Fibroblast of upper back skin (primary cell): ENCODE measurements at regions not wholly inside any gene's neighbourhood (a gene's known extent, or its start where the extent isn't known, plus 50 kb on each side); places are given as distances from the start of the nearest gene placed in this dataset.

Experiments used
- DNase-seq: peaks from one replicate; pipeline ENCODE4 v3.0.0-alpha.2; 2013

DNA sequence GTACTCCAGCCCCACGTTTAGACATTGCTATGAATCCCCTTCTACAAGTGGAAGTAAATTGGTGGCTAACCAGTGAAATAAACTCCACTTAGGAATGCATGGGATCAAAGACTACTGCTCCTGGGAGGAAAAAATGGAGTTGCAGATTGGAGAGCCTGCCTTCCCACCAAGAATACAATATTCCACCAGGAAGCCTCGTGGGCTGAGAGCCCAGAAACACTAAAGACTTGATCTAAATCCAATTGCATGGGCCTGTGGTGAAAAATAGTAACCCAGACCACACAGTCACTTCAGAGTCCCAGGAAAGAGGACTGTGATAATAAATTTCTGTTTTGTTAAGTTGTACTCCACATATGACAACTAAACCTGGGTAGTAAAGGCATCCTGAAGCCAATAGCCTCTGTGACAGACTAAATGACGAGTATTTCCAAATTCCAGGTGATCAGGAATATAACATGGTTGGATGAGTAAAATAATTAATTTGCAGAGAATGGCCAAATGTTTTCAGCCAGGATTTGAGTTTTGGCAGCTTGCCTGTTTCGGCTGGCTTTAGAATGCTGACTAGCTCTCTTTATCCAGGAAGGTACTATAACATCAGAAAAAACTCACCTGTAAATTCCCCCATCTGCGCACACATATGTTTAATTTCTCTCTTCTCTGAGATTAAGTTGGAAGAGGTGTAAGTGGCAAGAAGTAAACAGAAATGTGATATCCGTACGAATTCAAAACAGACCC is 480.3 kb downstream of the LIG4 start:
- DNase-seq, result peak; percentile 49

DNA sequence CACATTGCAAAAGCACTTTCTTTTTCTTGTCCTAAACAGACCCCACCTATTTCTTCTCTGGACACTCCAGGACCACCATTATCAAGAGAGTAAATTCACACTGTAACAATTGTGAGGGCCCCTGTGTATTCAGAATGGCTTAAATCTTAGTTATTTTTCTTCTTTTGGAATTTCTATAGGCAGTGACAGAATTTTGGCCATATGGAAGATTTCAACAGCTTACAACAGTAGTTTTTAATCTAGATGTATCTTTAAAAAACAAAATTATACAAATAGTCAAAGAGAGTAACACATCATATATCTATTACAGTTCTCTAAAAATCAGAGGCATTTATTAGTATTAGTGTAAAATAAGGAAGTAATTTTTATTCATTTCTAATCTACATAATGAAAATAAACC is 482.1 kb downstream of the LIG4 start:
- DNase-seq, result no peak

DNA sequence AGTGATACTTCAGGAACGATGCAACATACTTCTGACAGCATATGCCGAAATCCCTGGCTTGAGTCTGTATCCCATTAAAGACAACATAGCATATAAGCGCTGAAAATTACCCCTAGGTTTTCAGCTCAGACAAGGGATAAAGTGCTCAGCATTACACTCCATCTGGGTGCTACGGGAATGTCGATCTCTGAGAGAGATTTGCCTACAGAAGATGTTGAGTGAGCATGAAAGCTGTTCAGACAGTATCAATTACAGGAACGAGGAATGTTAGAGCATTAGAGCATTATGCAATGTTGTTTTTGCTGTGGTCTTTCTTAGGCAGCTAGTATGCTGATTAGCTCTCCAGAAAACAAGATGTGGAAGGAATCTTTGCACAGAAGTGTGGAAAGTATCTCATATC is 484.5 kb downstream of the LIG4 start:
- DNase-seq, result peak; percentile 25

DNA sequence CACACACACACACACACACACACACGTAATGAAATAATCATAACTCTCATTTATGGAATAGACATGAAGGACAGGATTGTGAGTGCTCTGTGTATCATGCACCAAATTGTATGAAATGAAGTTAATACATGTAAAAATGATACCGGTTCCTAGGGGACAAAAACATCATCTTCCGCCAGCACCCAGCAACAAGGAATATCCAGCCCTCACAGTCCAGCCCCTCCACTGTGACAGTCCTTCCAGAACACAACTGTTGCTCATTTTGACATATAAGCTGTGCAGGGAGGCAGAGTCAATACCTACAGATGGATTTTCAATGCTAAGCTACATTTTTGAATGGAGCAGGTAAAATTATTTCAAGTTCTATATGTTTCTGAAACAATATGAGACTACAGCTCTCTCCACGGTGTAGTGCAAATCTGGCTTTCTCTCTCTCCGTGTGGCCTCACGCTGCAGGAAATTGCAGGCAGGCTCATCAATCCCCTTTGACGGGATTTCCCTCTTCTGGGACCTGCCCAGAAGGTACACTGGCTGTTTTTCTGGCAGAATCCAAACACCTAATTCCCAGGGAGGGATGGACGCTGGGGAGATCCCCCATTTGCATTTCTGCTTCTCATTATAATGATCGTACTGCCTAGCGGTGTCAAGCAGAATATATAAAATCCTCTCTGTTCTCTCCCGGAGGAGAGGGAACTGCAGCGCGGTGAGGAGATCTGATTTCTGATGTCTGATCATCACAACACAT is 494.0 kb downstream of the LIG4 start:
- no peak for DNase-seq

DNA sequence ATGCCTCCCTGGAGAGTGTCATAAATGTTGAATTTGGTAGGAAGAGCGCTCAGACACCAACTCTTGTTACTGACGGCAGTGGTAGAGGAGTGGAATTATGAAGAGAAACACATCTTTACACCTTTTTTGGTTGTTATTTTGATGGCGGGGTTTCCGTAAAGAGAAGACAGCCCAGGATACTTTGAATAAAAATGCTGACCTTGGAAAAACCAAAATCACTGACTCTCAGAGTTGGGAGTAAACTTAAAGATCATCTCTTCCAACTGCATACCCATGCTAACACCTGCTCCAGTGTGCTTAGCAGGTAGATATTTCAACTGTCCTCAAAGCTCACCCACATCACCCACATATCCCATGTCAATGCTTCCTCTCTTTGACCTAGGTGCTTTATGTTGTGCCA is 498.6 kb downstream of the LIG4 start:
- no peak for DNase-seq

DNA sequence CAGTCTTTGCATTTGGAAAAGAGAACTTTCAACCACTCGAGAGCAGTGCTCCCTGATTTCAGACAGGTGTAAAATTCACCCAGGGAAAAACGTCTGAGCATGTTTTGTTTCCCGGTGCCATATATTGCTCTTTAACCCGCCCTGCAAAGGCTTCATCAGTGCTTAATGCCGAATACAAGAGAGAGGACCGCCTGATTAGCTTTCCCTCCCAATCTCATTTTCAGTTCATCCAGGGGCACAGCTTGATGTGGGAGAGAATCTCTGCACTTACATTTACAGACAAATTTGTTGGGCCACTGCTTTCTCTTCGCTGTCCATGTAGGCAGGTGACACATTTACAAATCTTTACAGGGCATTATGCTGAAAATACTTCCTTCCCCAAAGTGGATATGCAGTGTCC is 499.1 kb downstream of the LIG4 start:
- no peak for DNase-seq

DNA sequence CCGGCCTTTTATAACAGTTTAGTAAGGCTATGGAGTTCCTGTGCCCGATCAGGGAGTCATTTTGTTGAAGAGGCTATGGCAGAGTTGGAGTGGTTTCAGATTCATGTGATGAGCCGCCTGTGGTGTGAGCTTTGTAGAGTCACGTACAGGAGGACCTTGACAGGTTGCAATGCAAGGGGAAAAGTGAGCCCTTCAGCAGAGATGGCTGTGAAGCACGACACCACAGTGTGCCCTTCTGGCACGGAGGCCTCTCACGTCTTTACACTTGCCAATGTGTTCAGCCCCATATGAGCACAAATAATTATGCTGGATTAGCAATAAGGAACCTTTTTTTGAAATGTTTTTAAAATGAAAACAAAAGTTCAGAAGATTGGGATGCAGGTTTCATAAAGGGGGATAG is 499.8 kb downstream of the LIG4 start:
- DNase-seq, result no peak

DNA sequence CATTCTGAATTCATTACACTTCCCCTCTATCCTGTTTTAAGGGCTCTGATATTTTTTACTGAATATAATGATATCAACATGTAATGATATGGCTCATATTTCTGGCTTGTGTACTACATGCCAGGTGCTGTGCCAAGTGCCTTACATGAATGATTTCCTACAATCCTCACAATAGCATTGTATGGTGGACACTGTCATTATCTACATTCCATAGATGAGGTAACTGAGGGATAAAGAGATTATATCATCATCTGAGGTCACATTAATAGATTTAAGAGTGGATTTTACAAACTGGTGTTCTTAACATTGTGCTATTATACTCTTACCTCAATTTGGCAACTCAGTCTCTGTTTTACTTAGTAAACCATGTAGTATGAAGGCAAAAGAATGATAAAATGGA is 502.0 kb downstream of the LIG4 start:
- DNase-seq, result peak; percentile 3

DNA sequence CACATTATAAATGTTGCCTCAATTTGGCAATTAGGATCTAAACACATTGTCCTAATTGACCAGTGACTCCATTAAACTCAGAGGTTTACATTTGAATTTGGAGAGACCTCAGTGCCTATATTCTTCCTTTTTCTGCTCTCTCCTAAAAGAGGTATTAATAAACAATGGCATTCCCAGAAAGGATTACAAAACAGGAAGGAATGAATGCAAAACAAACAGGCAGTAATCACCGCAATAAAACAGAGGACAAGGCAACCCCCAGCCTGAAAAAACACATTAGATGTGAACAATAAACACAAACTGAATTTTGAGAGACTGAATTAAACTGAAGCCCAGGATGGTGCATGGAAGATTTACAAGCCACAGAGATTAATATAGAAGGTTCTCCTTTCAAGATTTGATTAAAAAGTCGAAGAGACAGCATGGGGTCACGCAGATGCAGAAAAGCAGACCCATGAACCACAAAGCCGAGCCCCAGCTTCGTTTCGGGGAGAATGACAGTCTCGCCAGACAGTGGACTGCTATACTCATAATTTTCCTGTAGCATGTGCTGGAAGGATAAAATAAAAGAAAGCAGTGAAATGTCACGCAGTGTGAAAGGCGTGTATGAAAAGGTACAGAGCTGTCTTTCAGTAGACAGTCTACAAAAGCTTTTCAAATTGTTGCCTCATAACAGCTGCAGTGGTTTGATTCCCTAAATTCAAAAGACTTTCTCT is 503.0 kb downstream of the LIG4 start:
- DNase-seq, result no peak

DNA sequence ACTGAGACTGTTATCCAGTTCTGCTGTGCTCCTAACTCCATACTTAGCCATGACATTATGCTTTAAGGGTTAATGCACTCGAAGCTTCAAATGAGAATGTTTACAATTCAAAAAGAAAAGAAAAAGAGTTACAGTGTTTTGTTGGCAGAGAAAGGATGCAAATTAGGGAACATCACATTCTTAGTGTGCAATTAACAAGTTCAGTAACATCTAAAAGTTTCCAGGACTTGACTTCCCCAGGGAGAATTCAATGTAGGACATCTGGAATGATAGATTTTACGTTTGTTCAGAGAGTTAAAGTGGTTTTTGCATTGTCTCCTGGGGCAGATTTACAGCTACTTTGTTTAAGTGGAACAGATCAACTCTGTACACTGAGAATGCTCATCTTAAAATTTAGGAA is 525.2 kb downstream of the LIG4 start:
- no peak for DNase-seq

DNA sequence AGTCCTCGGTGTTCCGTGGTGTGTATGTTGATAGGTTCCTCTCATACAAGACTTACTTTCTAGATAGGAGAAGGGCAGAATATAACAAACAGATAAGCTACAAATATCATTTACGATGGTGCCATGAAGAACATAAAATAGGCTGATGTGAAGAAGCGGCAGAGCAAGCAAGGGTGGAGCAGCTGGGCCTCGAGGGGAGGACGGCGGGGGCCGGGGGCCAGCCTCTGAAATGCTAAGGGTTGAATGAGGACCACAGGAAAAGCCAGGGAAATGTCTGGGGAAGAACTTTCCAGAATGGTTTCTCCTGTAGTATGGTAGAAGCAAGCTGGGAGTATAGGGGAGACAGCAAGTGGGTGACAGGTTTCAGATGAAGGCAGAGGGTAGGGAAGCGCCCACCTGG is 529.5 kb downstream of the LIG4 start:
- no peak for DNase-seq

DNA sequence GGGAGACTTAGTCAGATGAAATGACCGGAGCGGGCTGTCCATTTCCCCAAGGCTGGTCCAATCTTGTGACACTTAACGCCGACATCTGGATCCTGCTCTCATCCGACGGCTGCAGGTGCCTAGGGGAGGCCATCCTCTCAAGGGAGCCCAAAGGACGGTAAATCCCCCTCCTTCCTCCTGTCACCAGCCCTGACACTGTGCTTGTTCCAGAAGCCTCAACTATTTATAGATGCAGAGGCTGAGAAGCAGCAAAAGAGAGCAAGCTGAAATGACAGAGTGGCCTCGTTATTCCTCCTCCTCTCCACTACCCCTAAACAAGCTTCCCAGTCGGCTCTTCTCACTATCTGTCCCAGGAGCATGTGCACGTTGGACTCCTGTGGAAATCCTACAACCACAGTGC is 533.7 kb downstream of the LIG4 start:
- DNase-seq, result no peak

DNA sequence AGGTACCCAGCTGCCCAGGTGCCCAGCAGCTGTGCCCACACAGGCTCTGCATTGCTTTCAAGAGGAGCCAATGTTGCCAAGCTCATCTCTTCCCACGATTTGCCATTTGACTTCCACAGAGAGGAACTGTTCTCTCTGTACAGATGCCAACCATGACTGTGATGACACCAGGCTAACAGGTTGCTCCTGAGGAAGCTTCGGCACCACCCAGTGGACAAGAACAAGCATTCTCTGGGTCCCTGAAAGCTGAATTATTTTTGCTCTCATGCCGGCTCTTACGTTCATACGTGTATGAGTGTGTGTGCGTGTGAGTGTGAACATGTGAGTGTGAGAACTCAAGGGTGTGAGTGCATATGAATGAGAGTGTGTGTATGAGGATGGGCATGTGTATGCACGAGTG is 535.2 kb downstream of the LIG4 start:
- no peak for DNase-seq

DNA sequence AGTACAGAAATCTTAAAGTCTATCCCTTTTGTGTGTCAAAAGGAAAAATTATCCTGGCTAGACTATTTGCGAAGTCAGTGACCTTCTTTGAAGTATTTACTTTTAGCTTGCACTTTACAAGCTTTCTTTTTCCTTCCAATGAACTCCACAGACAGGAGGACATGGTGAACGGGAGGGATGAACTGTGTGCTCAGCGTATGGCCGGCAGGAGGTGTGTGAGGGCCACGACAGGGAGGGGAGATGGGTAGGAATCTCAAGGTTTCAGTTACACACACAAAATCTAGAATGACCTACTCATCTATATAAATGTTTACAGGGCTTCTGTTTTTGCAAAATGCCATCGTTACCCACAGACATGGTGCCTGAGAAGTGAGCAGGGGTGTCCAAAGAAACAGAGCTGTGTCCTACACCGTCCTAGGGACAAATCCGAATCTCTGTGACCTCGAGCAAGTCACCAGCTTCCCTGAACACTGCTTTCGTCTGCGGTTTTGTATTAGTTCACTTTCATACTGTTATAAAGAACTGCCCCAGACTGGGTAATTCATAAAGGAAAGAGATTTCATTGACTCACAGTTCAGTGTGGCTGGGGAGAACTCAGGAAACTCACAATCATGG is 537.2 kb downstream of the LIG4 start:
- peak; percentile 11 for DNase-seq

DNA sequence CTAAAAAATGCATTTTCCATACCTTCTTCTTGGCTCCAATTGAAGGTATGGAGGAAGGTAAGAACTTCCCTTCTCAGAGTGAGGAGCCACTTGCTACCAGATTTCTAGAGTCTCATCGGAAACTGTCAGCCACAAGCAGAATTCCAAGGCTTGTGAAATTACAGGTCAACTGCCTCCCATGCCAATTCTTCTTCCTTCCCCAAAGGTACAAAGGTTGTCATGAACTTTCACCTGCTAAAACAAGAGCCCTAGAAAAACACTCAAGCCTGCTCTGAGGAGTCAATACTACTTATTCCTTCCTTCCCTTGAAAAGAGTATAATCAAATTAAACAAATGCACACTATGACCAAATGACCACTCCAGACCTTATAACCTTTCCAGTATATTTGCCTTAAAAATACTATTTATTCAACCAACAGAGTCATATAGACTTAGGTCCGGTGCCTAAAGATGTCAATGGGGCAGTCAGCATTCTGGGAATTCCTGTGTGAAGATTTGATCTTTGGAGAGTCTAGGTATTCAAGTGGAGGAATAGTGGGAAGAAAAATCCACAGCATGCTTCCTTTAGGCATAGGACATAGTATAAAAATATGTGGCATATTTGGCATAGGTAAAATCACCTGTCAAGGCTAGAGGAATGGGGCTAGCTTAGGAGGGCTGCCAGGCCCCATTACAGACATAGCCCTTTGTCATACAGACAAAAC is 539.3 kb downstream of the LIG4 start:
- no peak for DNase-seq

DNA sequence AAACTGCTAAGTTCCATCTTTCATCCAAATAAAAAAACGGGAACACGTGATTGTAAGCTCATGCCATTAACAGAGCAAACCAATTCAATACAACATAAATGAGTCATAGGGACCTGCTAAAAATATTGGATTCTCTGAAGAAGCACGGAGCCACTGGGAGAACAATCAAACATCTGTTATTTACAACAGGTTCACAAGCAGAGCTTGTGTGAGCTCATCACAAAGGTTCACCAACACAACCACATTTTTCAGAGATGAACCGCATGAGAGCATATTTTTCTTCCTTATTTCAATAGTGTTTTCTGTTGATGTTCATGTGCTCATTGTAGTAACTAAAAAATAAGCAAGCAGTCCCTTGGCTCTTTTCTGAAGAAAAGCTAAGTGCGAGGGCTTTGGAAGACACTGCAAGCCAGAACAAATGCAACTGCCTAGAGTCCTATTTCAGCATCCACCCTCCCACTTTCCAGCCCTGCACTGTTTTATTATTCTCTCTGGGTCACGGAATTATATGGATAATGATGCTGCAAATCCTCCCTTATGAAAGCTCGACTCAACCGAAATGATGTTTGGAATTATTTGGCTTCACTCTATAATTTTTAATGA is 545.8 kb downstream of the LIG4 start:
- peak; percentile 4 for DNase-seq

DNA sequence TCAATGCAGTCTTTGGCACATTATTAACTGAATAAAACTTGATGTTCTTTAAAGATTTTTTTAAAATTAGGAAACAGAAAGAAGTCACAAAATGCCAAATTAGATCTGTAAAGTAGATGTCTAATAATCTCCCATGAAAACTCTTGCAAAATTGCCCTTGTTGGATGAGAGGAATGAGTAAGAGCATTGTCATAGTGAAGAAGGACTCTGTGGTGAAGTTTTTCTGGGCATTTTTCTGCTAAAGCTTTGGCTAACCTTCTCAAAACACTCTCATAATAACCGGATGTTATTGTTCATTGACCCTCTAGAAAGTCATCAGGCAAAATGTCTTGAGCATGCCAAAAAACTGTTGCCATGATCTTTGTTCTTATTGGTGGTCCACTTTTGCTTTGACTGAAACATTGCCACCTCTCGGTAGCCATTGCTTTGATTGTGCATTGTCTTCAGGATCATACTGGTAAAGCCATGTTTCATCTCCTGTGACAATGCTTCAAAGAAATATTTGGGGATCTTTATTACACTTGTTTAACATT is 549.3 kb downstream of the LIG4 start:
- DNase-seq, result no peak

DNA sequence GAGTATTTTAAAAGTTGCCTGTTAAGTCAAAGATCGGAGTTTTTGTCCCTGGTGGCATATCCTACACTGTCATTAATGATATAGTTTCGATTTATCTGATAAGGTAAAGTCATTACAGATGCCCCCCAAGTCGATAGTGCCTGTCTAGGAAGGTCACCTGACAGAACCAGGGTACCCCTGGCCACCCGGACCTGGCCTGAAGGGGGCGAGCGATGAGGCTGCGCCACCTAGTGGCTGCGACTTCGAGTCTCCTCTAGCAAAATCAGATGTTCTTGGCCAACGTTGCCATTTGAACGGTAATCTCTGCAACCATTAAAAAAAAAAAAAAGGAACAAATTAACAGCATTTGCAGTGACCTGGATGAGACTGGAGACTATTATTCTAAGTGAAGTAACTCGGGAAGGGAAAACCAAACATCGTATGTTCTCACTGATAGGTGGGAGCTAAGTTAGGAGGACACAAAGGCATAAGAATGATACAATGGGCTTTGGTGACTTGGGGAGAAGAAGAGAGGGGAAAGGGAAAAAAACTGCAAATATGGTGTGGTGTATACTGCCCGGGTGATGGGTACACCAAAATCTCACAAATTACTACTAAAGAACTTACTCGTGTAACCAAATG is 565.1 kb downstream of the LIG4 start:
- peak; percentile 29 for DNase-seq

DNA sequence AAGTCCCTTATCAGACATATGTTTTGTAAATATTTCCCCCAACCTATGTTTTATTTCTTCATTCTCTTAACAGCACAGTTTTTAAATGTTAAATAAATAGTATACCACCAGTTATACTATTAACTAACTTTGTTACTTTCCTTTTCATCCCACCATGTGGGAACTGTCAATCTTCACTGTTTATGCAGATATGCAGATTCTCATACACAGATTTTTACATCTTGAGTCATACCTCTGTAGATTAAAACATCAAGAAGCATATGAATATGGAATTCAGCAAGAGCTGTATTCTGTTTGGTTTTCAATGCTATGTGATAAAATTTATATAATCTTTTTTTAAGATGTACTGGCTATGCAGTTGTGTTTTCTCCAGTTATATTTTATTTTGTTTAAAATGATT is 566.3 kb downstream of the LIG4 start:
- DNase-seq, result no peak

DNA sequence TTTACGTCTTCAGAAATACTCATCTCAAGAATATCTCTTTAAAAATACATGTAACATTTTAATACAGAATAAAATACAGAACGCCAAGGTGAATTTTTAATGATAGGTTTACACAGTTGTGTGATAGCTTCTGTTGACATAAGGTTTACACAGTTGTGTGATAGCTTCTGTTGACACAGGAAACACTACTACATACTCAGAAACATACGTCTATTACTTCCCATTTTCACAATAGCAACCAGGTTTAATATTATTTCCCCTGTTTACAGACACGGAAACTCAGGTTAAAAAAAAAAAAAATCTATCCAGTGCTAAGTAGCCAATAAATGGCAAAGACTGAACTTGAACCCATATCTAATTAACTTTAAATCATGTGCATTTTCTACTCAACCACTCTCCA is 571.2 kb downstream of the LIG4 start:
- no peak for DNase-seq

DNA sequence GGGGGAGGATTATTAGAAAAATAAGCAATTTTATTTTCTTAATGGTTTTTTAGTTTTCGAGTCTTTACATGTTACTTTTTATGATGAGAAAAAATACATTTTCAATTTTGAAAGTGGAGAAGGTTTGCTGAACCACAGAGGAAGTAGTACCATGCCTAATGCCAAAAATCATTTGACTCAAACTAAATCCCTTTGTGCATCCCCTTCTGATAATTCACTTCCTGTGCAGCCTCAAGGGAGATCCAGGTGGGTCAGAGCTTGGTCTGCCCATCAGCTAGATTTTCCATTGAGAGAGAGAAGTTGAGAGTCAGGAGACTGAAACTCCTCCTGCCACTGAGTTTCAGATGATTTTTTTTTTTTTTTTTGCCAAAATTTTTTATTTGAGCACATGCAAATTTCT is 571.7 kb downstream of the LIG4 start:
- DNase-seq, result no peak

DNA sequence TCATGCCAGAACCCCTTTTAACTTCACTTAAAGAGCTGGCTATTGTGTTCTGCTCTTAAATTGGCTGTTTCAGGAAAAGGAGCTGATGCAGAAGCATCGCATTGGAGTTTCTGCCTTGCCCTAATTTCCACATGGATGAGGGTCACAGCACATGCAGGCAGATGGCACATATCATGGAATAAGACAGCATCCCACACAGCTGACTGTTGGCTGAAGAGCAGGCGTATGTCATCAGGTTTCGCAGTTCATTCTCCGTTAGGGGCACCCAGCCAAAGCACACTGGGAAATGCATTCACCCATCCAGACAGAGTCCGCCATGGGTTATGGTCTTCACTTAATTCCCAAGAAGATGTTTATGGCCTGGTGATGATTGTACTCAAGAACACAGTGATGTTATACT is 572.5 kb downstream of the LIG4 start:
- no peak for DNase-seq
